GM19438 (cell line): ENCODE measurements at regions not wholly inside any gene's neighbourhood (a gene's known extent, or its start where the extent isn't known, plus 50 kb on each side); places are given as distances from the start of the nearest gene placed in this dataset.

Experiments
- ATAC-seq: cut with Tn5 transposase; IDR thresholded peaks from one replicate; pipeline ENCODE4 v1.9.1; 2021; ENCODE audit warnings: low read depth; ENCODE audit not compliant: unreplicated experiment

DNA sequence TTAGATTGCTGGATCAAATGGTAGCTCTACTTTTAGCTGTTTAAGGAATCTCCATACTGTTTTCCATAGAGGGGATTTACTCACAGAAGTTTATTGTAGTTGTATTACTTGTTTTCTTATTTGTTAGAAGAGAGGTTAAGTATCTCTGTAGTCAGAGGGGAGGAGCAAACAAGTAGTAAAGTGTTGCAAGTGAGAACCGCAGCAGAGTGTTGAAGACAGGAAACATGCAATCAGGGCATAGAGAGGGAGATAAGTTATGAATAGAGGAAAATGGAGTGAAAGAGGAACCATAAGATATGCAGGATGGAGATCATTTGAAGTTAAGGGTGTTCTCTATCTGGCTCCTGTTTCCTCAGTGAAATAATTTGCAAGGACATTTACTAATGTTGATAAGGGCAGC is 331.4 kb upstream of the TMEM229A start:
- no peak for ATAC-seq

DNA sequence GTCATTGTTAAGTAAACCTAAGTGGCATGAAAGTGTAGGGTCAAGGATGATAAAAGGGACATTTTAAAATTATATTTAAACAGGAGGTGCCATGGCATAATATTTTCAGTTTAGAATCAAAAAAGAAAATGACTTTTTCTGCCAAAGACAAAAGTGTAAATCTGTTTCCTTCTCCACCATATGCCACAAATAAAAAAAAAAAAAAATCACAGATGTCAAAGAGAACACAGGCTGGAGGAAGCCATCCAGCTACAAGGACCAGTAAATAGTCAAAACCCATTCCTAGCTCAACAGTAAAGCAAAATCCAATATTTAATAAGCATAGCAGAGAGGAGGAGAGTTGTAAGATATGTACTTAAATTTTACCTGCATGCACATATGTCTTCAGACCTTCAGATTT is 321.3 kb upstream of the TMEM229A start:
- no peak for ATAC-seq

DNA sequence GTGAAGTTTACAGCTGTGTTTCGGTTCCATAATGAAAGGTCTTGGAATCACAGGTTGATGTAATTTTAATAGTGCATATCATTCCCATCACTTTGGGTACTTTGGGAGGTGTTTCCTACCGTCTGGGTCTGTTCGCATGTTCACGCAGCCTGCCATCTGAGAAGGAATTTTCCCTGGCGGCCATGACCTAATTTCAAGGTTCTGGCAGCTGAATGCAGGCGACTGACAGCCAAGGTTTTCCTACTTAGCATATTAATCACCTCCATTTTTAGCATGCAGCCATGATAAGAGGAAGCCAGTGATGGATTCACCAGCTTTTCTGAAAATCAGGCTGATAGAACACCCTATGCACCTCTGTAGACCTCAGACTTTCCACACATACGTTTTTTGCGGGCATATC is 319.1 kb upstream of the TMEM229A start:
- no peak for ATAC-seq

GRCh38 chr7:124349443-124349842 is 316.6 kb upstream of the TMEM229A start:
- ATAC-seq = no peak

GRCh38 chr7:124338861-124339260 is 306.0 kb upstream of the TMEM229A start:
- no peak for ATAC-seq

DNA sequence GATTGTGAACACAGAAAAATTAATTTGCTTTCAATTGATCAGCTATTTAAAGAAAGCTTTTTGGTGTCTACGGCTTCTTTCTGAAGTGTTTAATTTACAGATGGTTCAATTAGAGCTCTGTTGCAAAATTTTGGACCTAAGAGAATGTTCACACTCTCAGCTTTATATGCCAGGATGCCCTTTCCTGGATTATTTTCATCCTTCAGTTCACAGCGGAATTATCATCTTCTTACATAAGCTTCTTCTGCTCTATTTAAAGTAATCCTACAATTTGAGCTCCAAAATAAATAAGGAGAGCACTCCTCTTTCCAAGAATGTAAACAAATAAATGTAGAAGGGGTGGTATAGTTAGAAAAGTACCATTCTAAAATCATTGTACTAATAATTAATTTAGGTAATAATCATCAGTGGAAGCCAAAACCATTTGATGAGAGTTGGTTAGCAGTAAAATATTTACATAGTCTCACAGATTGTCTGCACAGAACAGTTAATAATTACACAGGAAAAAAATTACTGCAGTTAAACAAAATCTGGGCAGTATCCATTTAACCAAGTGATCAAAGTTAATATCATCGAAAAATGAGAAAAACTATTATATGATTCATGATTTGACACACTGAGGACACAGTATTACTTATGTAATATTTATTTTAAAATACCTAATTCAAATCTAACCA is 298.0 kb upstream of the TMEM229A start:
- ATAC-seq = no peak

DNA sequence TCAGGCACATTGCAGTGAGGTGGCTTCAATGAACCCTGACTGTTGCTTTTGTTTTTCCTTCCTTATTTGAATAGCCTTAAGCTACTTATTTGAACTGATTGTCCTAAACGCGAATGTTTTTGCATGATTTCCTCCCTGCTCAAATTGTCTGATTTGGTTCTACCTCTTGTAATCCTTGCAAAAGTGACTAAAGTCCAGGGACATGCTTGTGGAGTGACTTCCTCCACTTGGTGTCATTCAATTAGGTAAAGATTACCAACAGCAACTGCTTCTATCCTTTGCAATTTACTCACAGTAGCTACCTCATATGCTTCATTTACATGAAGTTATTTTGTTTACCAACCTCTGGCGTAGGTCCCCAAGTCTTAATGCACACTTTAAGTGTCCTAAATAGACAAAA is 295.9 kb upstream of the TMEM229A start:
- ATAC-seq = no peak

GRCh38 chr7:124324262-124324661 is 291.4 kb upstream of the TMEM229A start:
- no peak for ATAC-seq

DNA sequence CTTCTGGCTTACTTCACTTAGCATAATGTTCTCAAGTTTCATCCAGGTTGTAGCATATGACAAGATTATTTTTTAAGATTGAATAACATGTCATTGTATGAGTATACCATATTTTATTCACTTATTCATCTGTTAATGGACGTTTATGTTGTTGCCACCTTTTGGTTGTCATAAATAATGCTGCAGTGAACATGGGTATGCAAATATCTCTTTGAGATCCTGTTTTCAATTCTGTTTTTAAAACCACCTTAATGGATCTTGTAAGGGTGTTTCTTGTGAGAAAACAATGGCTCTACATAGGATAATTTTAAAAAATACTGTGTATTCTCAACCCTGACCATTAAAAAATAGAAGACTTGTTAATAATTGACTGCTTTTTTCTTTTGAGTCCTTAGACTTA is 290.7 kb upstream of the TMEM229A start:
- ATAC-seq = no peak

- ATAC-seq = no peak
Measured at GRCh38 chr7:124322561-124322960, 289.7 kb upstream of the TMEM229A start.

DNA sequence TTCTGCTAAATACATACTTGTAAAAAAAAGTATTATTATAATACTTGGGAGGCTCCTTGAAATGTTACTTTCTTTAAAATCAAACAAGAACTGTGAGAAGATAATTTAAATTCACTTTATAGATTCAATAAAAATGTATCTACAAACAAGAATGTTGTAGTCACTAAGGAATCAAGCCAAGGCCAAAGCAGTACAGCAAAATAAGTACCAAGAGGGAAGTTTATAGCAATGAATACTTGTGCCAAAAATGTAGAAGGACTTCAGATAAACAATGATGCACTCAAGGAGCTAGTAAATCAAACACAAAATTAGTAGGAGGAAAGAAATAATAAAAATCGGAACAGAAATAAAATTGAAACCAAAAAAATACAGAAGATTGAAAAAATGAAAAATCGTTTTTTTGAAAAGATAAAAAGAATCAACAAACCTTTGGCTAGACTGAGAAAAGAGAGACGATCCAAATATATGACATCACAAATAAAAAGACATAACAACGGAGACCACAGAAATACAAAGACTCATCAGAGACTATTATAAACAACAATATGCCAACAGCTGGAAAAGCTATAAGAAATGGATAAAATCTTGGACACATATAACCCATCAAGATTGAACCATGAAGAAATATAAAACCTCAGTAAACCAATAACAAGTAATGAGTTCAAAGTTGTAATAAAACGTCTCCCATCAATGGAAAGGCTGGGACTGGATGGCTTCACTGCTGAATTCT is 286.0 kb upstream of the TMEM229A start:
- no peak for ATAC-seq

DNA sequence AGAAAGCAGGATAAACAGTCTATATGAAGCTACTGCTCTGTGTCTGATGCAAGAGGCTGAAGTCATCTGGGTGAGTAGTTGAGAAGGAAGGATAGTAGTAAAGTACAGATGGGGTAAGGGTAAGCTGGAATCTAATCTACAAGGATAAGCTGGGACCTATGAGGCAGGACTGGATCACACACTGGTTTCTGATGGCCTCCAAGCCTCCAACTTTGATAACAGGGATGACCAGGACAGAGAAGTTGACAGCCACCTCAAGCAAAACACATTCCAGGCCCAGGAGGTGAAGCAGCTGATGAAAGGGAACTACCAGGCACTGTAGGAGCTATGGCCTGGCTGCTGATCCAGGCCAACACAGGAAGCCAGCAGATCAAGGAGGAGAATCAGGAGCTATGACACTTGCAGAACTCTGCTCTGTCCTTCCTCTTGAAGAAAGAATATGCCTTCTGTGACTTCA is 278.1 kb upstream of the TMEM229A start:
- ATAC-seq = no peak

DNA sequence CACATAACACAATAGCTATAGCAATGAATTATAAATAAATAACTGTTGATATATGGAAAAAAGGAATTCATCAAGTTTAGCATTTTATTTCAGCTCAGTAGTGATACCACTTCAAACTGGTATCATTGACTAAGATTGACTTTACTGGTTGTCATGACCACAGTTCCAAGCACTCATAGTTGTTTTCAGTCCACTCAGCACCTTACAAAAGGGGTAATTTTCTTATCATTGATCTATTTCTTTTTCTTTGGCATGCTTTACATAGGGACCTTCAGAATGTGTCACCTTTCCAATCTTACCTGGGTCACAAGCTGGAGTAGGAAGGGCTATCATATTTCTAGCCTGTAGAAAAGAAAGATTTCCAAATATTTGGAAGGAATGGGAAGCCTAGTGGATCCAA is 275.5 kb upstream of the TMEM229A start:
- ATAC-seq = no peak

- no peak for ATAC-seq
Measured at GRCh38 chr7:124295289-124295688, 262.4 kb upstream of the TMEM229A start.

GRCh38 chr7:124284937-124285336 is 252.1 kb upstream of the TMEM229A start:
- ATAC-seq = no peak

- peak; percentile 92 for ATAC-seq
Measured at GRCh38 chr7:124276005-124276622, 243.2 kb upstream of the TMEM229A start.

- no peak for ATAC-seq
Measured at GRCh38 chr7:124275411-124275810, 242.5 kb upstream of the TMEM229A start.

DNA sequence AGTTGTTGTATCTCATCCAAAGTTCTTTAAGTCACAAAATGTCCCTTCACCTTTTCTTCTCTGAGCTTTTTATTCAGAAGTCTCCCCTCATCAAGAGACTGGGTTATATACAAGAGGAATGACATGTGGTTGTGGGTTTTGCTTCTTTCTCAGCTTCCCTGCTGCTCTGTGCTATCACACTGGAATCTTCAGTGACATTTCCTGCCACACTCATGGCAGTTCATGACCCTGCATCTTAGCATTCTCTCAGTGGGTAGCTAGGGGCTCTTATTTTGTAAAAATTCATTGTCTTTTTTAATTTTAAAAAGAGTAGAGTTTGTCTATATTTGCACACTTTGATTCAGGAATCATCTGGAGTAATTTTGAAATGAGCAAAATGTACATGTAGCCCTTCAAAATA is 236.9 kb upstream of the TMEM229A start:
- ATAC-seq = no peak

GRCh38 chr7:124267154-124267553 is 234.3 kb upstream of the TMEM229A start:
- ATAC-seq = no peak

GRCh38 chr7:124263232-124263827 is 230.5 kb upstream of the TMEM229A start:
- ATAC-seq = peak; percentile 77

GRCh38 chr7:124261710-124262109 is 228.8 kb upstream of the TMEM229A start:
- no peak for ATAC-seq
